ENCODE measurements at regions not wholly inside any gene's neighbourhood (a gene's known extent, or its start where the extent isn't known, plus 50 kb on each side); places are given as distances from the start of the nearest gene placed in this dataset.
"Not testable (repeated sequence)": the region's sequence is repeated elsewhere in the genome, so short reads cannot be mapped to it uniquely, and the experiment has no call there.

- no peaks in the 10 kb centered on the region for H3K36me3 ChIP-seq (replicated peaks; ENCODE audit: control insufficient read depth, insufficient read depth, low read length)
- no peak for DNase-seq
- H3K4me3 ChIP-seq (ENCODE audit: insufficient read depth, low read depth, low read length), result no peak overlapping the region
- H3K27me3 ChIP-seq (ENCODE audit: control insufficient read depth, insufficient read depth, low read length), result no peaks in the 10 kb centered on the region
These were observed 73.2 kb downstream of the ZIC4 start for GRCh38 chr3:147333098-147333497.

GRCh38 chr3:147328711-147329110, 77.6 kb downstream of the ZIC4 start:
- no peak for DNase-seq
- H3K36me3 ChIP-seq (replicated peaks; ENCODE audit: control insufficient read depth, insufficient read depth, low read length), result no peaks in the 10 kb centered on the region
- H3K4me3 ChIP-seq (ENCODE audit: insufficient read depth, low read depth, low read length), result no peak overlapping the region

GRCh38 chr3:147324356-147324755, 82.0 kb downstream of the ZIC4 start:
- no peak for DNase-seq
- H3K27me3 ChIP-seq (ENCODE audit: control insufficient read depth, insufficient read depth, low read length), result no peaks in the 10 kb centered on the region
- no peak overlapping the region for H3K4me3 ChIP-seq (ENCODE audit: insufficient read depth, low read depth, low read length)
- H3K36me3 ChIP-seq (replicated peaks; ENCODE audit: control insufficient read depth, insufficient read depth, low read length), result no peaks in the 10 kb centered on the region

More at GRCh38 chr3:147328711-147329110, 77.6 kb downstream of the ZIC4 start:
- H3K27me3 ChIP-seq (ENCODE audit: control insufficient read depth, insufficient read depth, low read length), result no peaks in the 10 kb centered on the region

GRCh38 chr3:147318900-147319299, 87.4 kb downstream of the ZIC4 start:
- no peak overlapping the region for H3K4me3 ChIP-seq (ENCODE audit: insufficient read depth, low read depth, low read length)
- DNase-seq, result no peak
- no peaks in the 10 kb centered on the region for H3K36me3 ChIP-seq (replicated peaks; ENCODE audit: control insufficient read depth, insufficient read depth, low read length)
- no peaks in the 10 kb centered on the region for H3K27me3 ChIP-seq (ENCODE audit: control insufficient read depth, insufficient read depth, low read length)

- not testable (repeated sequence) for H3K36me3 ChIP-seq (replicated peaks; ENCODE audit: control insufficient read depth, insufficient read depth, low read length); DNase-seq; H3K4me3 ChIP-seq (ENCODE audit: insufficient read depth, low read depth, low read length); H3K27me3 ChIP-seq (ENCODE audit: control insufficient read depth, insufficient read depth, low read length)
These were observed 89.3 kb downstream of the ZIC4 start for GRCh38 chr3:147317080-147317479.

- no peaks in the 10 kb centered on the region for H3K27me3 ChIP-seq (ENCODE audit: control insufficient read depth, insufficient read depth, low read length)
- H3K36me3 ChIP-seq (replicated peaks; ENCODE audit: control insufficient read depth, insufficient read depth, low read length), result no peaks in the 10 kb centered on the region
- no peak for DNase-seq
- no peak overlapping the region for H3K4me3 ChIP-seq (ENCODE audit: insufficient read depth, low read depth, low read length)
These were observed 92.8 kb downstream of the ZIC4 start for GRCh38 chr3:147313513-147313912.

GRCh38 chr3:147312786-147313280, 93.5 kb downstream of the ZIC4 start:
- no peak for DNase-seq
- Histone ChIP-seq H3K27me3 (ENCODE audit: control insufficient read depth, insufficient read depth, low read length) (no peaks in the 10 kb centered on the region), H3K4me3 (ENCODE audit: insufficient read depth, low read depth, low read length) (no peak overlapping the region), H3K36me3 (replicated peaks; ENCODE audit: control insufficient read depth, insufficient read depth, low read length) (no peaks in the 10 kb centered on the region)

GRCh38 chr3:147311716-147312115, 94.6 kb downstream of the ZIC4 start:
- Histone ChIP-seq H3K4me3 (ENCODE audit: insufficient read depth, low read depth, low read length) (no peak overlapping the region), H3K36me3 (replicated peaks; ENCODE audit: control insufficient read depth, insufficient read depth, low read length) (no peaks in the 10 kb centered on the region), H3K27me3 (ENCODE audit: control insufficient read depth, insufficient read depth, low read length) (no peaks in the 10 kb centered on the region)
- no peak for DNase-seq

GRCh38 chr3:147305533-147306250, 100.7 kb downstream of the ZIC4 start:
- H3K27me3 ChIP-seq (ENCODE audit: control insufficient read depth, insufficient read depth, low read length), result no peaks in the 10 kb centered on the region
- DNase-seq, result no peak
- H3K4me3 ChIP-seq (ENCODE audit: insufficient read depth, low read depth, low read length), result no peak overlapping the region
- no peaks in the 10 kb centered on the region for H3K36me3 ChIP-seq (replicated peaks; ENCODE audit: control insufficient read depth, insufficient read depth, low read length)

- no peaks in the 10 kb centered on the region for H3K36me3 ChIP-seq (replicated peaks; ENCODE audit: control insufficient read depth, insufficient read depth, low read length)
- no peaks in the 10 kb centered on the region for H3K27me3 ChIP-seq (ENCODE audit: control insufficient read depth, insufficient read depth, low read length)
- no peak overlapping the region for H3K4me3 ChIP-seq (ENCODE audit: insufficient read depth, low read depth, low read length)
- DNase-seq, result no peak
These were observed 101.6 kb downstream of the ZIC4 start for GRCh38 chr3:147304756-147305155.

GRCh38 chr3:147301781-147302180, 104.6 kb downstream of the ZIC4 start:
- DNase-seq, result no peak
- Histone ChIP-seq H3K4me3 (ENCODE audit: insufficient read depth, low read depth, low read length) (no peak overlapping the region), H3K27me3 (ENCODE audit: control insufficient read depth, insufficient read depth, low read length) (no peaks in the 10 kb centered on the region), H3K36me3 (replicated peaks; ENCODE audit: control insufficient read depth, insufficient read depth, low read length) (no peaks in the 10 kb centered on the region)

GRCh38 chr3:147299656-147300055, 106.7 kb downstream of the ZIC4 start:
- H3K4me3 ChIP-seq (ENCODE audit: insufficient read depth, low read depth, low read length), result no peak overlapping the region

GRCh38 chr3:147298511-147298982, 107.8 kb downstream of the ZIC4 start:
- DNase-seq, result no peak
- H3K27me3 ChIP-seq (ENCODE audit: control insufficient read depth, insufficient read depth, low read length), result no peaks in the 10 kb centered on the region
- H3K36me3 ChIP-seq (replicated peaks; ENCODE audit: control insufficient read depth, insufficient read depth, low read length), result no peaks in the 10 kb centered on the region
- H3K4me3 ChIP-seq (ENCODE audit: insufficient read depth, low read depth, low read length), result no peak overlapping the region

More at GRCh38 chr3:147299656-147300055, 106.7 kb downstream of the ZIC4 start:
- DNase-seq, result no peak
- H3K27me3 ChIP-seq (ENCODE audit: control insufficient read depth, insufficient read depth, low read length), result no peaks in the 10 kb centered on the region
- no peaks in the 10 kb centered on the region for H3K36me3 ChIP-seq (replicated peaks; ENCODE audit: control insufficient read depth, insufficient read depth, low read length)

GRCh38 chr3:147297761-147298350, 108.5 kb downstream of the ZIC4 start:
- Histone ChIP-seq H3K36me3 (replicated peaks; ENCODE audit: control insufficient read depth, insufficient read depth, low read length) (no peaks in the 10 kb centered on the region), H3K27me3 (ENCODE audit: control insufficient read depth, insufficient read depth, low read length) (no peaks in the 10 kb centered on the region), H3K4me3 (ENCODE audit: insufficient read depth, low read depth, low read length) (no peak overlapping the region)
- DNase-seq, result no peak

- not testable (repeated sequence) for DNase-seq; H3K4me3 ChIP-seq (ENCODE audit: insufficient read depth, low read depth, low read length); H3K27me3 ChIP-seq (ENCODE audit: control insufficient read depth, insufficient read depth, low read length); H3K36me3 ChIP-seq (replicated peaks; ENCODE audit: control insufficient read depth, insufficient read depth, low read length)
These were observed 119.0 kb downstream of the ZIC4 start for GRCh38 chr3:147287370-147287769.

Measured in H7 (cell line).